HG03460 (cell line): ENCODE measurements at regions not wholly inside any gene's neighbourhood (a gene's known extent, or its start where the extent isn't known, plus 50 kb on each side); places are given as distances from the start of the nearest gene placed in this dataset.

Source experiments
- ATAC-seq: cut with Tn5 transposase; IDR thresholded peaks from one replicate; pipeline ENCODE4 v1.9.1; 2021; ENCODE audit not compliant: unreplicated experiment

- no peak for ATAC-seq
Measured at GRCh38 chrX:45788315-45788714, 587.6 kb upstream of the DIPK2B start.

- ATAC-seq = no peak
Measured at GRCh38 chrX:45784590-45784989, 583.9 kb upstream of the DIPK2B start.

GRCh38 chrX:45783002-45783401 lies 582.3 kb upstream of the DIPK2B start:
- no peak for ATAC-seq

GRCh38 chrX:45781901-45782553 lies 581.4 kb upstream of the DIPK2B start:
- no peak for ATAC-seq

GRCh38 chrX:45778616-45779015 lies 577.9 kb upstream of the DIPK2B start:
- no peak for ATAC-seq

GRCh38 chrX:45777366-45777765 lies 576.7 kb upstream of the DIPK2B start:
- ATAC-seq = no peak

GRCh38 chrX:45775468-45775867 lies 574.8 kb upstream of the DIPK2B start:
- no peak for ATAC-seq

- ATAC-seq = no peak
Measured at GRCh38 chrX:45774961-45775360, 574.3 kb upstream of the DIPK2B start.

GRCh38 chrX:45773572-45773971 lies 572.9 kb upstream of the DIPK2B start:
- ATAC-seq = no peak

- ATAC-seq = no peak
Measured at GRCh38 chrX:45771560-45772340, 571.1 kb upstream of the DIPK2B start.

- ATAC-seq = no peak
Measured at GRCh38 chrX:45771114-45771513, 570.4 kb upstream of the DIPK2B start.

GRCh38 chrX:45769761-45770582 lies 569.3 kb upstream of the DIPK2B start:
- ATAC-seq = peak; percentile 77

- ATAC-seq = no peak
Measured at GRCh38 chrX:45768666-45769236, 568.1 kb upstream of the DIPK2B start.

- ATAC-seq = no peak
Measured at GRCh38 chrX:45766981-45767501, 566.4 kb upstream of the DIPK2B start.

GRCh38 chrX:45765767-45766166 lies 565.1 kb upstream of the DIPK2B start:
- ATAC-seq = no peak

- no peak for ATAC-seq
Measured at GRCh38 chrX:45765281-45765680, 564.6 kb upstream of the DIPK2B start.

- no peak for ATAC-seq
Measured at GRCh38 chrX:45762699-45763647, 562.3 kb upstream of the DIPK2B start.

GRCh38 chrX:45761920-45762319 lies 561.2 kb upstream of the DIPK2B start:
- no peak for ATAC-seq

GRCh38 chrX:45760187-45760742 lies 559.6 kb upstream of the DIPK2B start:
- no peak for ATAC-seq
